SHP77 treated with DMSO at 0.1 percent for 48 hours (cell line): ENCODE measurements at regions not wholly inside any gene's neighbourhood (a gene's known extent, or its start where the extent isn't known, plus 50 kb on each side); places are given as distances from the start of the nearest gene placed in this dataset.
"Not testable (repeated sequence)": the region's sequence is repeated elsewhere in the genome, so short reads cannot be mapped to it uniquely, and the experiment has no call there.

ENCODE experiments used
- DNase-seq: peaks from one replicate; lab custom pipeline; 2025; lab: John Stamatoyannopoulos, UW

- not testable (repeated sequence) for DNase-seq
Observed at GRCh38 chr1:146411923-146412322, 183.1 kb upstream of the NOTCH2NLA start.

GRCh38 chr1:146409817-146410441 lies 181.1 kb upstream of the NOTCH2NLA start:
- peak; percentile 99 for DNase-seq

- peak; percentile 95 for DNase-seq
Observed at GRCh38 chr1:146409116-146409801, 180.4 kb upstream of the NOTCH2NLA start.

- DNase-seq: not testable (repeated sequence)
Observed at GRCh38 chr1:146401281-146401825, 172.5 kb upstream of the NOTCH2NLA start.

GRCh38 chr1:146400173-146401121 lies 171.6 kb upstream of the NOTCH2NLA start:
- not testable (repeated sequence) for DNase-seq

GRCh38 chr1:146399225-146399624 lies 170.4 kb upstream of the NOTCH2NLA start:
- not testable (repeated sequence) for DNase-seq

GRCh38 chr1:146396801-146397200 lies 168.0 kb upstream of the NOTCH2NLA start:
- not testable (repeated sequence) for DNase-seq

GRCh38 chr1:146396242-146396641 lies 167.4 kb upstream of the NOTCH2NLA start:
- DNase-seq: not testable (repeated sequence)

GRCh38 chr1:146393796-146394195 lies 165.0 kb upstream of the NOTCH2NLA start:
- not testable (repeated sequence) for DNase-seq

GRCh38 chr1:146393154-146393553 lies 164.3 kb upstream of the NOTCH2NLA start:
- not testable (repeated sequence) for DNase-seq

GRCh38 chr1:146389178-146389577 lies 160.4 kb upstream of the NOTCH2NLA start:
- not testable (repeated sequence) for DNase-seq

GRCh38 chr1:146387750-146388469 lies 159.1 kb upstream of the NOTCH2NLA start:
- DNase-seq: not testable (repeated sequence)

GRCh38 chr1:146386851-146387749 lies 158.3 kb upstream of the NOTCH2NLA start:
- DNase-seq: peak; percentile 99

- DNase-seq: not testable (repeated sequence)
Observed at GRCh38 chr1:146381196-146381595, 152.4 kb upstream of the NOTCH2NLA start.

- DNase-seq: peak; percentile 100
Observed at GRCh38 chr1:146376708-146377496, 148.1 kb upstream of the NOTCH2NLA start.

- peak; percentile 80 for DNase-seq
Observed at GRCh38 chr1:146376309-146376707, 147.5 kb upstream of the NOTCH2NLA start.

GRCh38 chr1:146375108-146375507 lies 146.3 kb upstream of the NOTCH2NLA start:
- DNase-seq: not testable (repeated sequence)

- DNase-seq: peak; percentile 74
Observed at GRCh38 chr1:146369940-146370339, 141.1 kb upstream of the NOTCH2NLA start.

- not testable (repeated sequence) for DNase-seq
Observed at GRCh38 chr1:146355373-146355772, 126.6 kb upstream of the NOTCH2NLA start.
